Skeletal muscle tissue (tissue), 3 donors: ENCODE measurements at regions not wholly inside any gene's neighbourhood (a gene's known extent, or its start where the extent isn't known, plus 50 kb on each side); places are given as distances from the start of the nearest gene placed in this dataset.

Source experiments
- H3K27ac ChIP-seq: one replicate; pipeline ENCODE4 v1.7.0; 2013; ENCODE audit warnings: mild to moderate bottlenecking, low read depth, low read length, inconsistent platforms
- H3K27me3 ChIP-seq, 3 donors: one replicate each; pipeline ENCODE4 v1.7.0; 2013; ENCODE audit warnings: low read length in 3 of 3; ENCODE audit not compliant: control insufficient read depth in 3 of 3, insufficient read depth in 3 of 3
- H3K36me3 ChIP-seq, 3 donors: one replicate each; pipeline ENCODE4 v1.7.0; 2013; ENCODE audit warnings: low read length in 3 of 3; ENCODE audit not compliant: control insufficient read depth in 3 of 3, insufficient read depth in 3 of 3
- H3K4me1 ChIP-seq, 3 donors: one replicate each; pipeline ENCODE4 v1.7.0; 2013; ENCODE audit warnings: low read length in 3 of 3, mild to moderate bottlenecking in 3 of 3; ENCODE audit not compliant: control insufficient read depth in 3 of 3, insufficient read depth in 3 of 3
- H3K4me3 ChIP-seq, 3 donors: one replicate each; pipeline ENCODE4 v1.7.0; 2013; ENCODE audit warnings: low read length in 3 of 3
- H3K9ac ChIP-seq, 3 donors: one replicate each; pipeline ENCODE4 v1.7.0; 2013; ENCODE audit warnings: low read length in 3 of 3, mild to moderate bottlenecking in 3 of 3, moderate library complexity in 2 of 3, low read depth in 1 of 3
- H3K9me3 ChIP-seq, 3 donors: one replicate each; pipeline ENCODE4 v1.7.0; 2013; ENCODE audit warnings: low read length in 3 of 3; ENCODE audit not compliant: control insufficient read depth in 3 of 3
- donor health status: Osteomylitis.

DNA sequence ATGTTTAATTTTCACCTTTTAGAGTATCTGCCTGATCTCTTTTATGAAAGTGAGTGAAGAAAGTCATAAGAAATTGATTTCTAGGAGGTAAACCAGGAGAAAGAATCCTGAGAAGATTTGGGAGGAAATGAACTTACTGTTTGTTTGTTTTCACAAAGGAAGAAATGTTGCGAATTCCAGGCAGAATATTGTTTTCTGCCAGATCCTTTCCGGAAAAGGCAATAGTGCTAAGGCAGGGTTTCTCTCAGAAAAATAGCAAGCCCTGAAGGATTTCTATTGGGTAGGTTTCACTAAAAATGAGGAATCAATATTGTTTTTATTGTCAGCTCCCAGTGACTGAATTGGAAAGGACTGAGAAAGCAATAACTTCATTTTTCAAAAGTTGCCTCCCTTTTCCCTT is 85.7 kb upstream of the TGFBR2 start:
- peak overlapping the region; percentile 69 for H3K27ac ChIP-seq
- no peak overlapping the region for H3K4me3 ChIP-seq
- no peaks in the 10 kb centered on the region for H3K9me3 ChIP-seq
- no peak overlapping the region for H3K9ac ChIP-seq
- no peaks in the 10 kb centered on the region for H3K27me3 ChIP-seq
- H3K36me3 ChIP-seq: no peaks in the 10 kb centered on the region
- H3K4me1 ChIP-seq: peaks cover 3 to 17% (median 12%) of the 10 kb centered on the region in 3 donors

DNA sequence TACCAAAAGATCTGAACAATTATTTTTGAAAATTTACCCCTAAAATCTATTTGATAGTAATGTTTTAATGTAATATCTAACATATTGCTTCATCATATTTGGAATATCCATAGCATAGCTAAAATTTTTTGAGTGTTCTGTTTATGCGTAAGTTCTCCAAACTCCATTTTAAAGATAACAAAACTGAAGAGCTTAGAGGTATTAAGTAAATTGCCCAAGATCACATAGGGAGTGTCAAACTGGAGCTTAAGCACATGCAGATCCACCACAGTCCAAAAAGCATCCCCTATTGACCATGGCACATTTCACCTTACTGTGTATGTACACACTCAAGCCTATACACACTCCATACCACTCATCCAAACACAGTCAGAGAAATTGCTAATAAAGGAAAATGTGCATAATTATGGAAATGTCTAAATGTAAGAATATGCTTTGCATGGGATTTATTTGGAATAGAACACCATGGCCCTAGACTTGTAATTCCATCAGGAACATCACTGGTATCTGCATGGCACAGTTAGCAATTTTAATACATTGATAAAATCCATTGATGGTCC is 85.2 kb upstream of the TGFBR2 start:
- Histone ChIP-seq H3K9me3 (no peaks in the 10 kb centered on the region), H3K27ac (peak overlapping the region; percentile 69), H3K27me3 (no peaks in the 10 kb centered on the region), H3K9ac (no peak overlapping the region), H3K4me1 (peaks cover 3 to 17% (median 12%) of the 10 kb centered on the region in 3 donors), H3K4me3 (no peak overlapping the region), H3K36me3 (no peaks in the 10 kb centered on the region)

DNA sequence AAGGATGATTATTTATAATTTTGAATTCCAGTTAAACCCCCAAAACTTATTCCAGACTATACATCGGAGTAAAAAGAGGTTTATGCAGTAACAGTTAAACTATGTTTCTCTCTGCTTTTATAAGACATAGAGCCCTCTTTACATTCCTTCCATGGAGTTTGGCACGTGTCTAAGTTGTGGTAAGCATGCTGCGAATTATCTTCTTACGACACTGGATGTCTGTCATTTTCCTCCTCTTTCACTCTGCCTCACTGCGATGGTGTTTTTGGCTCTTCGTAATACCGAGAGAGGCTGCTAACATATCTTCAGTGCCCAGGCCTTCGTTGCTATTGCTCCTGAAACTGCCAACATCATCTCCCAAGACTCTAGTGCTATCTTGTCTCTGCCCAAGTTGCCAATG is 83.9 kb upstream of the TGFBR2 start:
- no peaks in the 10 kb centered on the region for H3K9me3 ChIP-seq
- H3K4me3 ChIP-seq: no peak overlapping the region
- peaks cover 3 to 17% (median 12%) of the 10 kb centered on the region in 3 donors for H3K4me1 ChIP-seq
- H3K27me3 ChIP-seq: no peaks in the 10 kb centered on the region
- no peak overlapping the region for H3K27ac ChIP-seq
- H3K9ac ChIP-seq: no peak overlapping the region
- H3K36me3 ChIP-seq: no peaks in the 10 kb centered on the region

DNA sequence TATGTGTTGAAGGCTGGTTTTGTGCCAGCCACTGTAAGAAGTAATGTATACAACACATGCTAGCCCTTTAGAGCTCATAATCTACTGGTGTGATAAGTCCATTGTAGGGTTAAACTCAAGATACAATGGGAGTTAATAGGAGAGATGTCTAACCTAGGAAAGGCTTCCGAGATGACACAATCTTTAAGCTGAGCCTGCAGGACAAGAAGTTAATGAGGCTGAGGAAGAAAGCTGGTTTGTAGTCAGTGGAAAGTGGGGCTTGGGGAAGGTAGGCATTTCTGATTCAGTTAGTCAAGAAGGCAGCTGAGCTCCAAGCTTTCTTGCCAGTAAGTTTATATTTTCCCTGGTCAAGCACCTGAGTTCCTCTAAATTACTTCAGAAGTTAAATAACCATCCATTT is 83.0 kb upstream of the TGFBR2 start:
- no peaks in the 10 kb centered on the region for H3K27me3 ChIP-seq
- no peak overlapping the region for H3K4me3 ChIP-seq
- H3K9ac ChIP-seq: no peak overlapping the region
- no peaks in the 10 kb centered on the region for H3K36me3 ChIP-seq
- H3K4me1 ChIP-seq: peaks cover 0 to 8% (median 5%) of the 10 kb centered on the region in 3 donors
- no peak overlapping the region for H3K27ac ChIP-seq
- H3K9me3 ChIP-seq: no peaks in the 10 kb centered on the region

DNA sequence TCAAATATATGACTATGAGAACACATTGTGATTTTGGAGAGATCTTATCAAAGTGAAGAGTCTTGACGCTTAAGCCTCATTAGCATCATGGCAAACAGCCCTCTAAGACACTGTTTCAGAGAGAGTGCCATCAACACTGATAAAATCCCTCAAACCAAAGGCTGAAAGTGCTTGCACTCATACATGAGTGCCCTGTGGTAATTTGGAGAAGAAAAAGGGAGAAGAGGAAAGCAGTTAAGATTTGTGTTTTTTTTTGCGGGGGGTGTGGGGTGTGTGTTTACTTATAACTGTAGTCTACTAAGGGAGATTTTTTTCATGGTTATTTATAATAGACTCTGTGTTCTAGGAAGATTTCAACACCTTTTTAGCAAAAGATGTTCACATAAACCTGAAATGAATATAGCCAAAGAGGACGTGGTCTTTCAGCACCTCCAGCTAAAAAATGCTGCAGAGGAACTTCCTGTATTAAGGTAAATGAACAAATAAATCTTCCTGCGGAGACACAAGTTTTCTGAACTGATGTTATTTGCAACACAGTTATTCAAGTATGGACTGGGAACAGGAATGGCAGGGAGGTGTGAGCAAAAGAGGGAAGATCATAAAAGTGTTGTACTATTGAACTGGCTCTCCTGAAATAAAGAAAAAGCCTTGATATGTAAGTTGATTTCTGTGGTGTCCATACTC is 81.9 kb upstream of the TGFBR2 start:
- Histone ChIP-seq H3K4me3 (no peak overlapping the region), H3K36me3 (no peaks in the 10 kb centered on the region), H3K27ac (no peak overlapping the region)

DNA sequence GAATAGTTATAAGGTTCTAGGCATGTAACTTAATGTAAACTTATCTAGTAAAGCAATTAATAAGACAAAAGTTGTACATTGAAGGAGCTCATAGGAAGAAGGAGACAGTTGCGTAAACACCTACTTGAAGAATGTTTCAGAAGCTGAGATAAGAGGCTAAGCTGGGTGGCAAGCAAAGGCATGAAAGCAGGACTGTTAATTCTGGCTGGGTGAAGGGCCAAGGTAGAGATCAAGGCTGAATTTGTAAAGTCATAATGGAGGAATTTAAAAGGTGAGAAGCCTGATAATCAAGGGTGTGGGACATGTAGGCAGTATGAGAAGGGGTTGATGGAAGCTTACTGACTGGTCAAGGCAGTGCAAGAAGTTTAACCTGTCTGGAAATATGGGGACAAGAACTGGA is 80.4 kb upstream of the TGFBR2 start:
- no peaks in the 10 kb centered on the region for H3K27me3 ChIP-seq

More for the DNA sequence above, 81.9 kb upstream of the TGFBR2 start:
- Histone ChIP-seq H3K4me1 (peaks cover 0 to 8% (median 0%) of the 10 kb centered on the region in 3 donors), H3K9ac (no peak overlapping the region), H3K9me3 (no peaks in the 10 kb centered on the region), H3K27me3 (no peaks in the 10 kb centered on the region)

DNA sequence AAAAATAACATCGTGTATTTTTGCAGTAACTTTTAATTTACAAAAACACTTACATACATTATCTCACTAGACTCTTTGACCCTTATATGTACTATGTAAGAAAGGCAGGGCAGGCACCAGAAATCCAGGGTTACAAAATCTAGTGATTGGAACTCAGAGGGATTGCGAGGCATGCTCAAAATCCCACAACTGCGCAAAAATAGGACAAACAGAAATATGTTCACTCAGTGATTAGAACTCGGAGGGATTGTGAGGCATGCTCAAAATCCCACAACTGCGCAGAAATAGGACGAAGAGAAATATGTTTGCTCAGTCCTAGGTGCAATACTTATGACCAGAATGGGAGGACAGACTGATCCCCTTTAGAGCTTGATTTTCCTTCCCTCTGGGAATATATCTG is 79.2 kb upstream of the TGFBR2 start:
- H3K27me3 ChIP-seq: no peaks in the 10 kb centered on the region
- H3K9ac ChIP-seq: no peak overlapping the region
- peak overlapping the region; percentile 4 for H3K27ac ChIP-seq
- peaks cover 0 to 5% (median 0%) of the 10 kb centered on the region in 3 donors for H3K4me1 ChIP-seq
- no peaks in the 10 kb centered on the region for H3K36me3 ChIP-seq
- no peak overlapping the region for H3K4me3 ChIP-seq
- H3K9me3 ChIP-seq: no peaks in the 10 kb centered on the region

More for the DNA sequence above, 80.4 kb upstream of the TGFBR2 start:
- H3K4me3 ChIP-seq: no peak overlapping the region
- H3K4me1 ChIP-seq: peaks cover 0 to 8% (median 0%) of the 10 kb centered on the region in 3 donors
- H3K27ac ChIP-seq: no peak overlapping the region
- H3K9me3 ChIP-seq: no peaks in the 10 kb centered on the region
- no peaks in the 10 kb centered on the region for H3K36me3 ChIP-seq
- H3K9ac ChIP-seq: no peak overlapping the region

DNA sequence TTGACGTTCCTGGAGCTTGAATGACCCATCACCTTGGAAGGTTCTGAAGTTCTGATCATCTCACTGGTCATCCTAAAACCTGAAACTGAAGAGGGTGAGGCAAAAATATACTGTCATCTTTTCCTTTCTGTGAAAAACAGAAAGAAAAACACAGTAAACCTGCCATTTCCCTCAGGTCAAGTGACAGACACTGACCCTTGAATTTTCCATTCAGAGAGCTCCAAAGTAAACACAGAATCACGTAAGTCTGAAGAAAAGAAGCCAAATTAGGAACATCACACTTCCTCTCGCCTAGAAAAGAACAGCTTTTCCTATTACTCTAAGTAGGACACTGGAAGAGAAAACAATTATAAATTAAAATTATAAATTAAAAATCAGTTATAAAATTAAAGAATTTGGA is 78.7 kb upstream of the TGFBR2 start:
- Histone ChIP-seq H3K27me3 (no peaks in the 10 kb centered on the region), H3K9ac (no peak overlapping the region), H3K4me3 (no peak overlapping the region), H3K4me1 (peaks cover 0 to 2% (median 0%) of the 10 kb centered on the region in 3 donors), H3K9me3 (no peaks in the 10 kb centered on the region), H3K36me3 (no peaks in the 10 kb centered on the region), H3K27ac (peak overlapping the region; percentile 4)

DNA sequence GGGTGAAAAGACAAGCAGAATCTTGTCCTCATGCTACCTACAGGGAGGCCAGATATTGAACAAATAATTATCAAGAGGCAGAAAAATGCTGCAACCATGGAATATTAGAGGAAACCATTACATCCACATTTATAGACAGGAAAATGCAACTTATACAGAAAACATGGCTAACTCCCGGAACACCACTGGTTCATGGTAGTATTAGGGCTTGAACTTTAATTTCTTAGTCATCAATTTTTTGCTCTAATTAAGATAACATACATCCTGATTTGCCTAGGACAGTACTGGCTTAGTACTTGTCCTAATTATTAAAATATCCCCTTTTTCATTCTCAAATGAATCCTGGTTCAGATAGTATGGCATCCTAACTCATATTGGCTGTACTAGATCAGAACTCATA is 76.3 kb upstream of the TGFBR2 start:
- H3K27me3 ChIP-seq: no peaks in the 10 kb centered on the region
- H3K4me3 ChIP-seq: no peak overlapping the region
- no peaks in the 10 kb centered on the region for H3K4me1 ChIP-seq
- no peaks in the 10 kb centered on the region for H3K36me3 ChIP-seq
- no peak overlapping the region for H3K27ac ChIP-seq
- H3K9ac ChIP-seq: no peak overlapping the region
- no peaks in the 10 kb centered on the region for H3K9me3 ChIP-seq

DNA sequence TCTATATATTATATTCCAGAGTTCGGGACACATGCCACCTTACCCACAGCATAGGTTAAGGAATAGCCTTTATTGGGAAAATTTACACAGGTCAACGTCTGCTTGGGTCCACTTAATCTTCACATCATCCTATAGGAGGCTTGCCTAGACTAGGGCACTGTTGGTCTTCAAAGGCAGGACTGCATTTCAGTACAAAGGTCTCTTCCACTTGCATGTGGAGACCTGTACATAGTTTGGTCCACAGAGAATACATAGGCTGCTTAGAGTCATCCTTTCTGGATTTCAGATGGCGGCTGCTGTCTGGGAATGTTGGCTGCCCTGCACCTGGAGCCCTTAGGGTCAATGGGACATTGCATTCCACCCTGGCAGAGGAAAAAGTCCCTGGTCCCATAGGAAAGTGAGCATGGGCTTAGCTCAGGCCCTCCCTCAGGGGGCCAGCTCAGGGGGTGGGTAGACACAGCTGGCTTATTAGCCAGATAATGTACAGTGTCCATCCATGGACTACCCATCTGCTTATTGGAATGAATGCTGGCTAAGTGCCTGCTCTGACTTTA is 75.3 kb upstream of the TGFBR2 start:
- Histone ChIP-seq H3K9ac (no peak overlapping the region), H3K9me3 (no peaks in the 10 kb centered on the region), H3K27me3 (no peaks in the 10 kb centered on the region), H3K27ac (no peak overlapping the region), H3K4me1 (no peaks in the 10 kb centered on the region), H3K4me3 (no peak overlapping the region), H3K36me3 (no peaks in the 10 kb centered on the region)
